ENCODE measurements at regions not wholly inside any gene's neighbourhood (a gene's known extent, or its start where the extent isn't known, plus 50 kb on each side); places are given as distances from the start of the nearest gene placed in this dataset.

DNA sequence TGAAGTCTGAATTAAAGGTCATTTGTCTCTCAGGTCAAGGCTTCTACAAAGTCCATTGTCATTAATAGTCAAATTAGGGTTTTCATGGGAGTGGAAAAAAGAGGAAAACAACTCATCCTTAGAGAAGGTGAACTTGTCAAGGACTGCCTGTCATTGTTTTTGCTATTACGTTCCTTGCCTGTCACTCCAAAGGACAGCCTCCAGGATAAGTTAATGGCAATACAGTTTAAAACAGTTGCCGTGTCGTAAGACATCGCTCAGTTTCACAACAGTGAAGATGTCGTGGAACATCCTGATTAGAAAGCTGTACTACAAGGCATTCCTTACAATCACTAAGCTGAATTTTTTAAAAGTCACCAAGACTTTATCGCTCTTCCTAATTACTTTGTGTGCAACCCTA lies 466.8 kb upstream of the SMIM31 start:
- H3K36me3 ChIP-seq (replicated peaks), result no peaks in the 10 kb centered on the region
- in situ Hi-C loops (cut with HindIII; ENCODE audit: low pct_ligation_motif_present, low sequenced_read_pairs), result no loop called here
- no peaks in the 10 kb centered on the region for H3K27me3 ChIP-seq (replicated peaks)
- TF ChIP-seq, protein P1, sequence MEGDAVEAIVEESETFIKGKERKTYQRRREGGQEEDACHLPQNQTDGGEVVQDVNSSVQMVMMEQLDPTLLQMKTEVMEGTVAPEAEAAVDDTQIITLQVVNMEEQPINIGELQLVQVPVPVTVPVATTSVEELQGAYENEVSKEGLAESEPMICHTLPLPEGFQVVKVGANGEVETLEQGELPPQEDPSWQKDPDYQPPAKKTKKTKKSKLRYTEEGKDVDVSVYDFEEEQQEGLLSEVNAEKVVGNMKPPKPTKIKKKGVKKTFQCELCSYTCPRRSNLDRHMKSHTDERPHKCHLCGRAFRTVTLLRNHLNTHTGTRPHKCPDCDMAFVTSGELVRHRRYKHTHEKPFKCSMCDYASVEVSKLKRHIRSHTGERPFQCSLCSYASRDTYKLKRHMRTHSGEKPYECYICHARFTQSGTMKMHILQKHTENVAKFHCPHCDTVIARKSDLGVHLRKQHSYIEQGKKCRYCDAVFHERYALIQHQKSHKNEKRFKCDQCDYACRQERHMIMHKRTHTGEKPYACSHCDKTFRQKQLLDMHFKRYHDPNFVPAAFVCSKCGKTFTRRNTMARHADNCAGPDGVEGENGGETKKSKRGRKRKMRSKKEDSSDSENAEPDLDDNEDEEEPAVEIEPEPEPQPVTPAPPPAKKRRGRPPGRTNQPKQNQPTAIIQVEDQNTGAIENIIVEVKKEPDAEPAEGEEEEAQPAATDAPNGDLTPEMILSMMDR (IDR thresholded peaks at IDR 0.05; ENCODE audit: low read depth, low read length, missing control alignments), result no peak
- no peak for DNase-seq
- no peak overlapping the region for H3K27ac ChIP-seq
- H3K4me3 ChIP-seq (ENCODE audit: low read depth, low read length), result no peak overlapping the region

DNA sequence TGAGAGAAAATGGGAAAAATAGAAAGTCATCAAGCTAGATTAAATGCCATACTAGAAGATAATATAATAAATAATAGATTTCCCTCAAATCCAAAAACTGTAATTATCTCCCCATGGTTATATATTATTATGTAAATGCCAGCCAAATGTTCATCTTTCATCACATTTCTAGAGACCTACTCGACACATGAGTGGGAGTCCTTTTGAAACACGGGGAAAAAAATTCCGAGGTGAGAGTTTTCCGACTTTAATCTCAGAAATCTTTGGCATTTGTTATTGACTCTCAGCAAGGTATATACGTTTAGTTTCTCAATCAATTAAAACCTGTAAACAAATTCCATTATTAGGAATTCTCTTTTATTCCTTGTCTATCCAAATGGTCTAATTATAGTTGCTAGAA lies 465.4 kb upstream of the SMIM31 start:
- TF ChIP-seq, protein P1 (IDR thresholded peaks at IDR 0.05; ENCODE audit: low read depth, low read length, missing control alignments), result no peak
- H3K27me3 ChIP-seq (replicated peaks), result no peaks in the 10 kb centered on the region
- H3K36me3 ChIP-seq (replicated peaks), result no peaks in the 10 kb centered on the region
- in situ Hi-C loops (cut with HindIII; ENCODE audit: low pct_ligation_motif_present, low sequenced_read_pairs), result no loop called here
- H3K4me3 ChIP-seq (ENCODE audit: low read depth, low read length), result no peak overlapping the region
- H3K27ac ChIP-seq, result no peak overlapping the region
- no peak for DNase-seq

DNA sequence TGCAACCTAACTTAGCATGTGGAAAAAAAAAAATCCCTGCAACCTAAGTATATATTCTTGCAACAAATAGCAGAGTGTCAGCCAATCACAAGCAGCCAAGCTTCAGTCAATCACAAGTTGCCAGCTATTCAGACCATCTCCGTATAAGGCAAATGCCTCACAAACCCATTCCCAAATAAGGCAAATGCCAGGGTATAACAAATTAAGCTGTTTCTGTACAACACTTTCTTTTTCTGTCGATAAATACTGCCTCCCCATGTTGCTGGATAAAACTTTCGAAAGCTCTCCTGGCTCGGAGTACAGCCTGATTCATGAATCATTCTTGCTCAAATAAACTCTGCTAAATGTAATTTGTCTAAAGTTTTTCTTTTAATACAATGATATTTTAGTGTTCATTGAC lies 460.7 kb upstream of the SMIM31 start:
- H3K4me3 ChIP-seq (ENCODE audit: low read depth, low read length), result no peak overlapping the region
- TF ChIP-seq, protein P1 (IDR thresholded peaks at IDR 0.05; ENCODE audit: low read depth, low read length, missing control alignments), result no peak
- no peaks in the 10 kb centered on the region for H3K36me3 ChIP-seq (replicated peaks)
- no peaks in the 10 kb centered on the region for H3K27me3 ChIP-seq (replicated peaks)
- in situ Hi-C loops (cut with HindIII; ENCODE audit: low pct_ligation_motif_present, low sequenced_read_pairs), result no loop called here
- H3K27ac ChIP-seq, result no peak overlapping the region
- DNase-seq, result no peak

DNA sequence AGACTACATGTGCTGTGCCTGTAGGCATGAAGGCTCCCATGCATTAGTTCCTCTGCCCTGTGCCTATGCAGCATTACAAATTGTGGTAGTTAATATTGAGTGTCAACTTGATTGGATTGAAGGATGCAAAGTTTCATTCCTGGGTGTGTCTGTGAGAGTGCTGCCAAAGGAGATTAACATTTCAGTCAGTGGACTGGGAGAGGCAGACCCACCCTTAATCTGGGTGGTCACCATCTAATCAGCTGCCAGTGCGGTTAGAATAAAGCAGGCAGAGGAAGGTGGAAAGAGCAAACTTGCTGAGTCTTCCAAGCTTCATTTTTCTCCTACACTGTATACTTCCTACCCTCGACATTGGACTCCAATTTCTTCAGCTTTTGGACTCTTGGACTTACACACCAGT lies 460.2 kb upstream of the SMIM31 start:
- H3K27me3 ChIP-seq (replicated peaks), result no peaks in the 10 kb centered on the region
- no peak for DNase-seq
- no peak overlapping the region for H3K4me3 ChIP-seq (ENCODE audit: low read depth, low read length)
- in situ Hi-C loops (cut with HindIII; ENCODE audit: low pct_ligation_motif_present, low sequenced_read_pairs), result no loop called here
- TF ChIP-seq, protein P1 (IDR thresholded peaks at IDR 0.05; ENCODE audit: low read depth, low read length, missing control alignments), result no peak
- no peaks in the 10 kb centered on the region for H3K36me3 ChIP-seq (replicated peaks)
- no peak overlapping the region for H3K27ac ChIP-seq

DNA sequence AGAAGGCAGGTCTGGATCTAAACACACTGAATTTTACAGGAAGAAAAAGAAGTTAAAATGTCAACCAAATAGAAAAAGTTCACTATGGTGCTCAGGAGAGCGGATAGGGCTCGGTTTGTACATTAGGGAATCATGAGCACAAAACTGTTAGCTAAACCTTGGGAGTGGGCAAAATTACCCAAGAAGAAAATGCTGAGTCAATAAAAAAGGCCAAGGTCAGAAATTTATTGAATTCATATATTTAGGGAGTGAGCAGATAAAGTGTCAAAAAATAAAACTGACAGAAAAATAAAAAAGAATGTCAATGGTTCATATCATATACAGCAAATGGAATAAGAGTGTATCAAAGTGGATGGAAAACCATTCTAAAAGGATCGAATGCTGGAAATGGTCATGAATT lies 452.5 kb upstream of the SMIM31 start:
- Histone ChIP-seq H3K27me3 (replicated peaks) (no peaks in the 10 kb centered on the region), H3K36me3 (replicated peaks) (no peaks in the 10 kb centered on the region), H3K27ac (no peak overlapping the region), H3K4me3 (ENCODE audit: low read depth, low read length) (no peak overlapping the region)
- TF ChIP-seq, protein P1 (IDR thresholded peaks at IDR 0.05; ENCODE audit: low read depth, low read length, missing control alignments), result no peak
- in situ Hi-C loops (cut with HindIII; ENCODE audit: low pct_ligation_motif_present, low sequenced_read_pairs), result no loop called here
- no peak for DNase-seq

DNA sequence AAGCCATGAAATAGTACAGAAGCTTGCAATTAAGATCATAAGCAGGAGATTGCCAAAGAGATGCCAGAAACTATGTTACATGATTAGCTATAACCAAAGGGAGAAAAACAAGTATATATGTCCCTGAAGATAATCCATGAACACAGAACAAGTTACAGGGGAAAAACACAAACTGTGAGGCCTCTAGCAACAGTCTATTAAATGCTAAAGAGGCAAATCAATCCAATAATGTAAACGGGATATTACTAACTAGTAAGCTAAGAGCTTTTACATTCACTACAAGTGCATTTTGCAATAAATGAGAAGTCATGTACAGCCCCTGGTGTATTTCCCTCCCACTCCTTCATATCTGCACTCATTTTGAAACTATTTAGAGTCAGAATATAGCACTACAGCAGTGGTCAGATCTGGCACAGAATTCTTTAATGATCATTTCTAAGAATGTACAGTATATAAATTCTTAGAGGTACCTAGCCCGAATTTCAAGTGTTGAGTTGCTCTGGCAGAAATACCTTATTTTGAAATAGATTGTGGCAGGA lies 449.8 kb upstream of the SMIM31 start:
- no peak for DNase-seq
- Histone ChIP-seq H3K27ac (no peak overlapping the region), H3K4me3 (ENCODE audit: low read depth, low read length) (no peak overlapping the region), H3K27me3 (replicated peaks) (no peaks in the 10 kb centered on the region), H3K36me3 (replicated peaks) (no peaks in the 10 kb centered on the region)
- in situ Hi-C loops (cut with HindIII; ENCODE audit: low pct_ligation_motif_present, low sequenced_read_pairs), result no loop called here
- TF ChIP-seq, protein P1 (IDR thresholded peaks at IDR 0.05; ENCODE audit: low read depth, low read length, missing control alignments), result no peak
